ENCODE measurements at regions not wholly inside any gene's neighbourhood (a gene's known extent, or its start where the extent isn't known, plus 50 kb on each side); places are given as distances from the start of the nearest gene placed in this dataset.
A peak's percentile ranks its signal among the peaks of the same experiment; 100 is the strongest.

DNA sequence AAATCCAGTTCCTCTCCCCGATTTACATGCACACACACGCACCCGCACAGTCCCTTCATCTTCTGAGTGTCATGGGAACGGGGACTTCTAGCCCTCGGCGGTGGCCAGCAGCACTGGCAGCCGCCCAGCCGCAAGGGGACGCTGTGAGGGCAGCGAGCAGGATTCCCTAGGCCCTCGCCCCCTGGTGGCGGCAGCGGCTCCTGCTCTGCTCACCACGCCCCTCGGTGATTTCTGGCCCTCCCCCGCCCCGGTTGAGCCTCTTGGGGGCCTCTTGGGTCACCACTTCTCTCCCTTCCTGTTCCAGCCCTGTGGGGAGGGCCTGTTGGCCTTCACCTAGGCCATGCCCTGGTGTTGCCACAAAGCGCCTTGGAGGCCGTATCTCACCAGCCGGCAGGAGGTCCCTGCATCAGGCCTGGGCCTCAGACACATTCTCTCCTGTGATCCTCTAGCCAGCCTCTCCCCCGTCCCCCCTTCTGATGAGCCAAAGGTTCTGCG, 75.2 kb upstream of the KSR1 start:
- Mint-ChIP-seq H3K36me3 (ENCODE audit: insufficient read depth) (peaks cover 3% of the 10 kb centered on the region), H3K4me3 (no peak overlapping the region), H3K27me3 (peaks cover 18% of the 10 kb centered on the region), H3K9me3 (no peaks in the 10 kb centered on the region), H3K27ac (ENCODE audit: low read depth) (no peak overlapping the region), H3K4me1 (no peaks in the 10 kb centered on the region)
- ATAC-seq (replicated peaks; ENCODE audit: extremely low read depth, poor library complexity, severe bottlenecking), result peak; percentile 73
- peak; percentile 60 to 64 for DNase-seq (ENCODE audit: low spot score in 2 of 2)

DNA sequence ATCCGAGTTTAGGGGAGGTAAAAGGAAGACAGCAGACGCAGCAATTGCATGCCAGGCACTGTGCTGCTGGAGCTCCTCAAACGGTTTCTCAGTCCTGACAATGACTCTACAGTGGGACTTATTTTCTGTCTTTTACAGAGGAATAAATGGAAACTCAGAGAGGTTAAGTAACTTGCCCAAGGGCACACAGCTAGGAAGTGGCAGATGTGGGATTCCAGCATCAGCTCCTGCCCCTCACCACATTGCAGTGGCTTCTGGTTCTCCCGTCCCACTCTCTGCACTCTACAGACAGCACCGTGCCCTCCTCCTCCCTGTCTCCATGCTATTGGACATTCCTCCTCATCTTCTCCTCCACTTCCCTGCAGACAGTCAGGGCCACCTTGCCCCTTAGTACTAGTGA, 74.2 kb upstream of the KSR1 start:
- Mint-ChIP-seq H3K4me3 (no peak overlapping the region), H3K9me3 (no peaks in the 10 kb centered on the region), H3K27me3 (peaks cover 18% of the 10 kb centered on the region), H3K4me1 (no peaks in the 10 kb centered on the region), H3K27ac (ENCODE audit: low read depth) (no peak overlapping the region), H3K36me3 (ENCODE audit: insufficient read depth) (peaks cover 3% of the 10 kb centered on the region)
- DNase-seq (ENCODE audit: low spot score in 2 of 2), result no peak
- ATAC-seq (replicated peaks; ENCODE audit: extremely low read depth, poor library complexity, severe bottlenecking), result no peak

DNA sequence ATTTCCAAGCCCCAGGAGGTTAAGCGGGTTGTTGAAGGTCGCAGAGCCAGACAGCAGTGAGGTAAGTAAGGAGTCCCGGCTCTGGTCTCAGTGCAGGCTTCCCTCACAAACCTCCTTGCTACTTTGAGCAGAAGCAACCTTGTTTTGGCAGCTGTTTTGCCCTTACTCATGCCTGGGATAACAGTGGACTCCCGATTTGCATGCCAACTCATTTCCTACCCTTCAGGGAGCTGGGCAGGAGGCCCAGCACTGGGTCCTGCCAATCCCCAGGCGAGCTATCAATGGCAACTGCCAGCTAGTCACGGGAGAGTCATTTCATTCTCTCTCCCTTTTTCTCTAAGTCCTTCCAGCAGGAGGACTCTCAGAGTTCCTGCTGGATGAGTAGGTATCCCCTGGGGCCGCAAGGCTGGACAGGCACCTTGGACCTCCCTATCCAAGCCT, 72.0 kb upstream of the KSR1 start:
- peaks cover 3% of the 10 kb centered on the region for H3K36me3 Mint-ChIP-seq (ENCODE audit: insufficient read depth)
- no peak for DNase-seq (ENCODE audit: low spot score in 2 of 2)
- H3K4me1 Mint-ChIP-seq, result no peaks in the 10 kb centered on the region
- H3K27me3 Mint-ChIP-seq, result peaks cover 12% of the 10 kb centered on the region
- no peak for ATAC-seq (replicated peaks; ENCODE audit: extremely low read depth, poor library complexity, severe bottlenecking)
- H3K9me3 Mint-ChIP-seq, result no peaks in the 10 kb centered on the region
- no peak overlapping the region for H3K4me3 Mint-ChIP-seq
- H3K27ac Mint-ChIP-seq (ENCODE audit: low read depth), result no peak overlapping the region

DNA sequence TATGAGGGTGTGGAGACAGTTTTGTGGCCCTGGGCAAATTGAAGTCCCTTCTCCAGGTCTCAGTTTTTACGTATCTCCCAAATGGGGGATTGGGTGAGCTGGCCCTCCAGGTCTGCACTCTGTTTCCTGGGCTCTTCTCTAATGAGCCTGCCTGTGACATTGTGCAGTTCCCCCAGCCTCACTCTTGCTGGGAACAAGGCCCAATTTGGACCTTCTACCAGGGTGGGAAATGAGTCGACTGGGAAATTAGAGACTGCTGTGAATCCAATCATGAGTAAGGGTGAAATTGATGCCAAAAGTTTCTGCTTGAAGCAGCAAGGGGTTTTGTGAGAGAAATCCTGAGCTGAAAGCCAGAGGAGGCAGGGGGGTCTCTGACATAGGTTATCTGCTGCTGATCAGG, 71.5 kb upstream of the KSR1 start:
- no peak overlapping the region for H3K4me3 Mint-ChIP-seq
- H3K4me1 Mint-ChIP-seq, result no peaks in the 10 kb centered on the region
- H3K9me3 Mint-ChIP-seq, result no peaks in the 10 kb centered on the region
- ATAC-seq (replicated peaks; ENCODE audit: extremely low read depth, poor library complexity, severe bottlenecking) (no peak), DNase-seq (ENCODE audit: low spot score in 2 of 2) (no peak)
- H3K27me3 Mint-ChIP-seq, result peaks cover 7% of the 10 kb centered on the region
- H3K27ac Mint-ChIP-seq (ENCODE audit: low read depth), result no peak overlapping the region
- H3K36me3 Mint-ChIP-seq (ENCODE audit: insufficient read depth), result peaks cover 3% of the 10 kb centered on the region

DNA sequence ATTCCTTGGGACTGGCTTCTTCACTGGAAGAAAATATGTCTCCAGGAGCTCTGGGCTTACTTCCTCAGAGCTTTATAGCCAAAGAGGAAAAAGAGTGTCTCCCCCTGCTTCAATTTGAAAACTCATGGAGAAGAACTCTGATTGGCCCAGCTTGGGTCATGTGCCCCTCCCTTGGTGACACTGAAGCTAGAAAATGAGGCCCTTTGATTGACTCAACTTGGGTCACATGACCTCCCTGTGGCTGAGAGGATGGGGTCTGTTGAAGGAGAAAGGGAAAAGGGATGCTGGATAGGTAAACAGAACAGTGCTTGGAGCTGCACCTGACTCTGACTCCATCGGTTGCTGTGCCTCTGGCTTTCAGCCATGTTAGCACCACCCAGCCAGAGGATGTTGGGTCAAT, 70.6 kb upstream of the KSR1 start:
- H3K9me3 Mint-ChIP-seq, result no peaks in the 10 kb centered on the region
- no peak overlapping the region for H3K27ac Mint-ChIP-seq (ENCODE audit: low read depth)
- ATAC-seq (replicated peaks; ENCODE audit: extremely low read depth, poor library complexity, severe bottlenecking), result no peak
- no peak overlapping the region for H3K4me3 Mint-ChIP-seq
- no peaks in the 10 kb centered on the region for H3K4me1 Mint-ChIP-seq
- peaks cover 3% of the 10 kb centered on the region for H3K36me3 Mint-ChIP-seq (ENCODE audit: insufficient read depth)
- DNase-seq (ENCODE audit: low spot score in 2 of 2), result no peak
- no peaks in the 10 kb centered on the region for H3K27me3 Mint-ChIP-seq

DNA sequence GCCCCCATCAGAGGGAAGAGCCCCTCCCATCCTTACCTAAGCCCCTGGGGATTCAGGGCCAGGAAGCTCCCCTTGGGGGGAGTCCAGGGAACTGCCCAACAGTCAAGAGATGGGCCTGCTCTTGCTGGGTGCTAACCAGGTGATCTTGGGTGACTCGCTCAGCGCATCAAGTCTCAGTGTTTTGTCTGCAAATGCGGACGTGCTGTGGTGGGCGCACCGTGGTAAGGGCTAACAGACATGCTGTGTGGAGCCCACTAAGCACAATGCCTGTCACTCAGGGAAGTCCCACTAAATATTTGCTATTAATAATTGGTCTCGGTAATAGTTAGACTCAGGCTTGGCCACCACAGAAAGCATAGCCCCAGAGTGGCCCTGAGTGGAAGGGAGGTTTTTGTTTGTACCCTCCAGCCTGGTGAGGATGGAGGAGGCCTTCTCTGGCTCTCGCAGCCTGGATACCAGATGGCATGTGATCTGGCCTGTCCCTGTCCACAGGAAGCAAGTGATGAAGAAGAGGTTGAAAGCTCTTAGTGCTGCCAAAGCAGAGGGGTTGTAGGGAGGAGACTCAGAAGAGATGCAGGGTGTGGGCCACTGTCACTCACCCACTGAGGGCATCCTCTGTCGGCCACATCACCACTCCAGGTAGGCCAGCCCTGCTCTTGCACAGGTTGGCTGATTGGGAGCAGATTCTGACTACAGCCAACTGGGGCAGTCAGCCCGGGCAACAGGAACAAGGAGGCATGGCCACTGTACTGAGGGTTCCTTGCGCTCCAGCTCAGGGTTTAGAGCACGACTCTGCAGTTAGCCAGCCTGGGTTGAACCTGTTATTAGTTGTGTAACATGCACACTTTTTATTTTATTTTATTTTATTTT, 69.8 kb upstream of the KSR1 start:
- no peak overlapping the region for H3K27ac Mint-ChIP-seq (ENCODE audit: low read depth)
- H3K4me1 Mint-ChIP-seq, result no peaks in the 10 kb centered on the region
- H3K27me3 Mint-ChIP-seq, result no peaks in the 10 kb centered on the region
- no peak overlapping the region for H3K4me3 Mint-ChIP-seq
- H3K9me3 Mint-ChIP-seq, result no peaks in the 10 kb centered on the region
- H3K36me3 Mint-ChIP-seq (ENCODE audit: insufficient read depth), result peaks cover 3% of the 10 kb centered on the region
- ATAC-seq (replicated peaks; ENCODE audit: extremely low read depth, poor library complexity, severe bottlenecking), result no peak
- DNase-seq (ENCODE audit: low spot score in 2 of 2), result no peak

DNA sequence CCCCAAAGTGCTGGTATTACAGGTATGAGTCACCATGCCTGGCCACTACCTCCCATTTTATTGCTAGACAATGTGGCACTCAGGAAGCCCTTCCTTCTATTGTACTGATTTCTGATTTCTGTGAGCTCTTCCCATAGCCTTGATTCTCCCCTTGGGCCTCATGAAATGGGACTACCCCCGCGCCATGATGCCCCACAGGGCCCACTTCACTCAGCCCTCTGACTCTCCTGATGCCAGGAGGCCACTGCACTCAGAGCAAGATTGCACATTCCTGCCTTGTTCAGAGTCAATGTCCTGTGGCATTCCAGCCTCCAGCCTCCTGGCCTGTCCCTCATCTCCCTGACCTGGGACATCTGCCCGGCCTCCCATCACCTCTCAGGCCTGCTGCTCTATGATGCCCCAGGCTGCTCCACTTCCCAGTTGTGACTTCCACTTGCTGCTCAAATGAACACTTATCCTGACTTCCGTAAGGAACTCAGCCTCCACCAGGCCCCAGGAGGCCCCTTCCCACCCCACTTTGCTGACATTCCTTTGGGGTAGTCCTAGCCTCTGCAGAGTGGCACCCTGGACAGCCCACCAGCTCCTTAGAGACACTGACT, 66.6 kb upstream of the KSR1 start:
- no peak overlapping the region for H3K27ac Mint-ChIP-seq (ENCODE audit: low read depth)
- H3K4me3 Mint-ChIP-seq, result no peak overlapping the region
- H3K9me3 Mint-ChIP-seq, result no peaks in the 10 kb centered on the region

DNA sequence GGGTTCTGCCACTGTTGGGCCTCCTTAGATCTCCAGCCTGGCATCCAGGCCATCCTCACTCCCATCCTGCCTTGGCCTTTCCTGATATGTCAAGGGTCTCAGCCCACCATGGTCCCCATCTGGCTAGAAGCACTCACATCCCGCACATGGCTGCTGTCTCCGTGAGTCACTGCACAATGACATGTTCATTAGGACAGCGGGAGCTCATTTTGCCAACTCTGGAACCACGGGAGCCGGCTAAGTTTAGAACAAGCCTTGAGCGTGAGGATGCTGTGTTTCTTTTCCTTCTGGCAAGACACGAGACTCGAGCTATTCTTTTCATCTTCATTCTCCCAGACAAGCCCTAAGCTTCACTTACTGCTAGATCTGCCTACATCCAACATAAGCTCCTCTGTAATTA, 65.7 kb upstream of the KSR1 start:
- no peaks in the 10 kb centered on the region for H3K9me3 Mint-ChIP-seq
- no peaks in the 10 kb centered on the region for H3K4me1 Mint-ChIP-seq
- H3K36me3 Mint-ChIP-seq (ENCODE audit: insufficient read depth), result no peaks in the 10 kb centered on the region
- DNase-seq (ENCODE audit: low spot score in 2 of 2) (no peak), ATAC-seq (replicated peaks; ENCODE audit: extremely low read depth, poor library complexity, severe bottlenecking) (no peak)
- peaks cover 14% of the 10 kb centered on the region for H3K27me3 Mint-ChIP-seq
- H3K27ac Mint-ChIP-seq (ENCODE audit: low read depth), result peak overlapping the region; percentile 5
- no peak overlapping the region for H3K4me3 Mint-ChIP-seq

More for the DNA sequence above, 66.6 kb upstream of the KSR1 start:
- peaks cover 5% of the 10 kb centered on the region for H3K27me3 Mint-ChIP-seq
- DNase-seq (ENCODE audit: low spot score in 2 of 2), result no peak
- no peaks in the 10 kb centered on the region for H3K36me3 Mint-ChIP-seq (ENCODE audit: insufficient read depth)
- H3K4me1 Mint-ChIP-seq, result no peaks in the 10 kb centered on the region
- ATAC-seq (replicated peaks; ENCODE audit: extremely low read depth, poor library complexity, severe bottlenecking), result no peak

DNA sequence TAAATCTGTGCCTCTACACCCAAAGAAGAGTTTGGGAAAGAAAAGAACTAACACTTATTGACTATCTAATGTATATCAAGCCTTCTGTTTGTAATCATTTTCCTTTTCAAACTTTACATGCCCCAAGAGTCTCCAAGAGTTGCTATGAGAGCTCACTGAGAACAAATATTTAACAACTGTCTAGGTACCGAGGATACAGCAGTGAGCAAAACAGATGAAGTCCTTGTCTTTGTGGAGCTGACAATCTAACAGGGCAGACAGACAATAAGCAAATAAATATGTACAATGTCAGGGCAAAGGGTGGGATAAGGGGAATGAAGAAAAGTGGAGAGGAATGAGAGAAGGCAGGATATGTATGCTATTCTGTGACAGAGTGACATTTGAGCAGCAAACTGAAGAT, 64.8 kb upstream of the KSR1 start:
- peaks cover 15% of the 10 kb centered on the region for H3K27me3 Mint-ChIP-seq
- ATAC-seq (replicated peaks; ENCODE audit: extremely low read depth, poor library complexity, severe bottlenecking), result no peak
- no peaks in the 10 kb centered on the region for H3K36me3 Mint-ChIP-seq (ENCODE audit: insufficient read depth)
- DNase-seq (ENCODE audit: low spot score in 2 of 2), result no peak
- H3K27ac Mint-ChIP-seq (ENCODE audit: low read depth), result no peak overlapping the region
- no peak overlapping the region for H3K4me3 Mint-ChIP-seq
- no peaks in the 10 kb centered on the region for H3K4me1 Mint-ChIP-seq
- no peaks in the 10 kb centered on the region for H3K9me3 Mint-ChIP-seq

DNA sequence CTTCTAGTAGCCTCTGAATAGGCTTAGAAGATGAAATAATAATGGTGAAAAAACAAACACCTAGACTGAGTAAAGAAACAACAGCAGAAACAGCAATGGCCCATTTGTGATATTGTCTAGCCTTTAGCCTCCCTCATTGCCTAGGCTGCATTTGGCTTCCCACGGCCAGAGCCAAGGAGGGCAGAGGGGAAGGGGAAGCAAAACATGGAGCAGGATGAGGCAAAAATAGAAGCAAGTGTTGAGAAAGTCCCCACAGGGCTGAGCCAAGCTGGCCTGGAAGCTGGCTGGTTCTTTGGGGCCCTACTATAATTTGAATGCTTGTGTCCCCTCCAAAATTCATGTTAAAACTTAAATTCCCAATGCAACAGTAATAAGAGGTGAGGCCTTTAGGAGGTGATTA, 60.2 kb upstream of the KSR1 start:
- DNase-seq (ENCODE audit: low spot score in 2 of 2), result no peak
- H3K4me1 Mint-ChIP-seq, result no peaks in the 10 kb centered on the region
- H3K27me3 Mint-ChIP-seq, result peaks cover 15% of the 10 kb centered on the region
- H3K36me3 Mint-ChIP-seq (ENCODE audit: insufficient read depth), result peaks cover 1% of the 10 kb centered on the region
- no peak overlapping the region for H3K27ac Mint-ChIP-seq (ENCODE audit: low read depth)
- H3K9me3 Mint-ChIP-seq, result no peaks in the 10 kb centered on the region
- H3K4me3 Mint-ChIP-seq, result no peak overlapping the region
- no peak for ATAC-seq (replicated peaks; ENCODE audit: extremely low read depth, poor library complexity, severe bottlenecking)

DNA sequence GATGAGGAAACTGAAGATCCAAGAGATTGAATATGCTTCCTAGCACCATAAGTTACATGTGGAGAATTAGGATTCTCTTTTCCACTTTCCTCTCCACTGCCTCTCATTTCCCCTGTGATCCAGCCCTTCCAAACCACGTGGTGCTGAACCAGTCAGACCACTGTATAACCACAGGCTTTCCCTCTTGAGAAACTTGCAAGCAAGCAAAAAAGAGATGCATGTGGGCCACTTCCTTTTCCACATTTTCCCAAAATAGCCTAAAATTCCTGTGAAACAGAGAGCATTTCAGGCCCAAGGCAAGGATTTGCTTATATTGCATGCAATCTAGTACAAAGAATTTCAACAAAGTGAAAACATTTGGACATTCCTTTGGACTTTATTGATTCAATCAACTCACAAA, 59.3 kb upstream of the KSR1 start:
- no peak for DNase-seq (ENCODE audit: low spot score in 2 of 2)
- H3K27me3 Mint-ChIP-seq, result peaks cover 23% of the 10 kb centered on the region

DNA sequence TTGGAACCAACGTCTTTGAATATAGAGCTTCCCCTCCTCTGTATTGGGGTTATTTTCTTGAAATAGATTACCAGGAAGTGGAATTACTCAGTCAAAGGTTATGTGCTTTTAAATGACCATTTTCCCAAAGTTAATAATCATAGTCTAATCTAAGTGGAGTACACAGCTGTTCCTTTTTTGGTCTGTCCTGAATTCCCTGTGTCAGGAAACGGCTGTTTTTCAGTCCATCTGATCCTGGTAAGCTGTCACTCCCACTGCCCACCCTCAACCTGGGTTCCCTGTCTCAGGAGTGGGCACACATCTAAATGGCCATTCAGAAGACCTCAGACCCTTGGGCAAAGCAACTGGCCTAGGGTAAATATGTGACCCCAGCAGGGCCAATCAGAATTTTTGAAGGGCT, 57.6 kb upstream of the KSR1 start:
- no peaks in the 10 kb centered on the region for H3K4me1 Mint-ChIP-seq
- H3K27ac Mint-ChIP-seq (ENCODE audit: low read depth), result no peak overlapping the region
- DNase-seq (ENCODE audit: low spot score in 2 of 2) (no peak), ATAC-seq (replicated peaks; ENCODE audit: extremely low read depth, poor library complexity, severe bottlenecking) (no peak)
- H3K36me3 Mint-ChIP-seq (ENCODE audit: insufficient read depth), result peaks cover 1% of the 10 kb centered on the region
- H3K4me3 Mint-ChIP-seq, result no peak overlapping the region
- H3K27me3 Mint-ChIP-seq, result peaks cover 25% of the 10 kb centered on the region
- no peaks in the 10 kb centered on the region for H3K9me3 Mint-ChIP-seq

More for the DNA sequence above, 59.3 kb upstream of the KSR1 start:
- Mint-ChIP-seq H3K4me1 (no peaks in the 10 kb centered on the region), H3K9me3 (no peaks in the 10 kb centered on the region), H3K36me3 (ENCODE audit: insufficient read depth) (peaks cover 1% of the 10 kb centered on the region), H3K27ac (ENCODE audit: low read depth) (no peak overlapping the region), H3K4me3 (no peak overlapping the region)
- ATAC-seq (replicated peaks; ENCODE audit: extremely low read depth, poor library complexity, severe bottlenecking), result no peak

DNA sequence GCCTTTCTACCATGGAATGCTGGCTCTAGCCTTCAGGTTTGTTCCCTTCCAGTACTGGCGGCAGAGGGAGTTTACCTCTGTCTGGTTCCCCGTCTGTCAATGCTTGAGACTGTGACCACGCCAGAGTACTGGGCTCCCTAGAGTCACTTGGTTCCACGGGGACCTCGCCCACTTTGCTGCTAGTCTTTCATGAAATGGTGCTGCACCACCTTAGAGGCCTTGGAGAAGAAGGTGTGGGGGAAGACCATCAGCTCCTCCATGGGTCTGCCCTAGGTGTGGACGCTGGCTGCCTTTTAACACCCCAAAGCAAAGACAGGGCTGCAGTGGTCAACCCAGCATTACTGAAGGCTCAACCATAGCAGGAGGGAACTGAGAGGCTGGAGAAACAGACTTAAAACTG, 55.3 kb upstream of the KSR1 start:
- H3K9me3 Mint-ChIP-seq, result no peaks in the 10 kb centered on the region
- no peaks in the 10 kb centered on the region for H3K4me1 Mint-ChIP-seq
- peaks cover 10% of the 10 kb centered on the region for H3K27me3 Mint-ChIP-seq
- ATAC-seq (replicated peaks; ENCODE audit: extremely low read depth, poor library complexity, severe bottlenecking) (no peak), DNase-seq (ENCODE audit: low spot score in 2 of 2) (no peak)
- H3K4me3 Mint-ChIP-seq, result no peak overlapping the region
- no peak overlapping the region for H3K27ac Mint-ChIP-seq (ENCODE audit: low read depth)
- H3K36me3 Mint-ChIP-seq (ENCODE audit: insufficient read depth), result peaks cover 1% of the 10 kb centered on the region
